GM23248 (cell line): ENCODE measurements at regions not wholly inside any gene's neighbourhood (a gene's known extent, or its start where the extent isn't known, plus 50 kb on each side); places are given as distances from the start of the nearest gene placed in this dataset.

Experiments used
- EZH2 ChIP-seq: fragments of 200-600 bp; sonication (generic); IDR thresholded peaks from 2 replicates; pipeline ENCODE4 v1.6.1; 2018; ENCODE audit warnings: antibody characterized with exemption, mild to moderate bottlenecking; ENCODE audit not compliant: insufficient read depth, poor library complexity, severe bottlenecking
- EZH2phosphoT487 ChIP-seq: fragments of 200-600 bp; sonication (generic); IDR thresholded peaks from 2 replicates; pipeline ENCODE4 v1.6.1; 2018; ENCODE audit warnings: antibody characterized with exemption, moderate library complexity, mild to moderate bottlenecking, low read depth; ENCODE audit not compliant: insufficient read depth

GRCh38 chr11:129543515-129544290 lies 168.1 kb downstream of the BARX2 start:
- TF ChIP-seq EZH2 (no peak), EZH2phosphoT487 (no peak)
